HCT116 (cell line): ENCODE measurements at regions not wholly inside any gene's neighbourhood (a gene's known extent, or its start where the extent isn't known, plus 50 kb on each side); places are given as distances from the start of the nearest gene placed in this dataset.

Experiments
- ATAC-seq: fragments of 200-7000 bp; cut with Tn5 transposase; 2 replicates; pipeline ENCODE4 v1.9.1; 2020; ENCODE audit warnings: mild to moderate bottlenecking, moderate library complexity
- BruUV-seq: library from RNA; stranded (reverse); fragments of 400-500 nt; replicated peaks from 2 replicates; lab custom pipeline; 2021; lab: Mats Ljungman, UMichigan
- CTCF ChIA-PET: fragments of 300-600 bp; sonication (Branson Sonifier 250); formaldehyde crosslinking; loops from one replicate; lab custom pipeline; 2021; ENCODE audit warnings: antibody characterized with exemption; lab: Charles Lee
- POLR2A ChIA-PET: fragments of 300-600, 350-600 bp; sonication (Branson Sonifier 250); formaldehyde crosslinking; loops from one replicate; lab custom pipeline; 2021; ENCODE audit warnings: antibody characterized with exemption; lab: Charles Lee
- RAD21 ChIA-PET, 2 experiments: fragments of 300-600 bp; sonication (Branson Sonifier 250); formaldehyde crosslinking; loops; one replicate each; lab custom pipeline; 2023; ENCODE audit warnings: low total read pairs in 2 of 2; ENCODE audit not compliant: uncharacterized antibody in 2 of 2, unreplicated experiment in 2 of 2, low non-redundant PET in 1 of 2; lab: Charles Lee
- DNase-seq: peaks from one replicate; pipeline ENCODE4 v3.0.0-alpha.2; 2010; ENCODE audit warnings: low read depth, low spot score
- H2AFZ ChIP-seq: fragments of 200-600 bp; shearing (Covaris generic), sonication (generic); 2 replicates; pipeline ENCODE4 v1.6.1; 2017; ENCODE audit warnings: low read depth, mixed run types, mixed read lengths, antibody characterized with exemption, low read length; ENCODE audit not compliant: poor library complexity, severe bottlenecking
- H3K27ac ChIP-seq: 2 replicates; pipeline ENCODE4 v1.5.1; 2012; ENCODE audit warnings: low read depth, low read length
- H3K27me3 ChIP-seq: fragments of 200-600 bp; sonication (generic); 2 replicates; pipeline ENCODE4 v1.6.1; 2016; ENCODE audit warnings: mixed run types, low read length, mixed read lengths; ENCODE audit not compliant: insufficient read depth
- H3K36me3 ChIP-seq, 2 experiments: fragments of 200-500 bp in 1 of 2; fragments of 200-600 bp in 1 of 2; sonication (Bioruptor generic) in 1 of 2; sonication (generic) in 1 of 2; 2 replicates each; pipeline versions ENCODE4 v1.5.1 to v1.6.1; 2014 to 2016; ENCODE audit warnings: low read length in 2 of 2, inconsistent platforms in 1 of 2, mixed read lengths in 1 of 2, mixed run types in 1 of 2; ENCODE audit not compliant: insufficient read depth in 2 of 2, control insufficient read depth in 1 of 2
- H3K4me1 ChIP-seq, 2 experiments: fragments of 200-600 bp in 1 of 2; sonication (generic) in 1 of 2; 2 replicates each; pipeline versions ENCODE4 v1.5.1 to v1.6.1; 2012 to 2017; ENCODE audit warnings: low read length in 2 of 2, inconsistent platforms in 1 of 2, mild to moderate bottlenecking in 1 of 2, mixed read lengths in 1 of 2, mixed run types in 1 of 2, moderate library complexity in 1 of 2; ENCODE audit not compliant: insufficient read depth in 2 of 2, control insufficient read depth in 1 of 2
- H3K4me2 ChIP-seq: fragments of 200-600 bp; sonication (generic); 2 replicates; pipeline ENCODE4 v1.6.1; 2017; ENCODE audit warnings: mixed run types, low read length, mixed read lengths
- H3K4me3 ChIP-seq, 2 experiments: fragments of 200-600 bp in 1 of 2; sonication (generic) in 1 of 2; replicated peaks in 1 of 2; 2 replicates each; pipeline ENCODE4 v1.5.1; 2011 to 2016; ENCODE audit warnings: low read length in 2 of 2, control low read depth in 1 of 2, low read depth in 1 of 2, mild to moderate bottlenecking in 1 of 2, mixed read lengths in 1 of 2, mixed run types in 1 of 2
- H3K79me2 ChIP-seq: fragments of 200-600 bp; sonication (generic); 2 replicates; pipeline ENCODE4 v1.6.1; 2017; ENCODE audit warnings: mild to moderate bottlenecking, mixed run types, low read length, moderate library complexity, mixed read lengths; ENCODE audit not compliant: insufficient read depth
- H3K9ac ChIP-seq: fragments of 200-600 bp; sonication (generic); 2 replicates; pipeline ENCODE4 v1.6.1; 2016; ENCODE audit warnings: low read length, mixed read lengths
- H3K9me2 ChIP-seq: fragments of 200-600 bp; sonication (generic), shearing (Covaris generic); 2 replicates; pipeline ENCODE4 v1.6.1; 2017; ENCODE audit warnings: mixed run types, mild to moderate bottlenecking, moderate library complexity; ENCODE audit not compliant: insufficient read depth
- H3K9me3 ChIP-seq, 2 experiments: fragments of 200-500 bp in 1 of 2; fragments of 200-600 bp in 1 of 2; sonication (Bioruptor generic) in 1 of 2; sonication (generic) in 1 of 2; 2 replicates each; pipeline ENCODE4 v1.6.1; 2014 to 2017; ENCODE audit warnings: low read length in 2 of 2, mixed read lengths in 2 of 2, inconsistent platforms in 1 of 2, low read depth in 1 of 2, mild to moderate bottlenecking in 1 of 2, mixed run types in 1 of 2, moderate library complexity in 1 of 2; ENCODE audit not compliant: control insufficient read depth in 1 of 2, insufficient read depth in 1 of 2
- H4K20me1 ChIP-seq: fragments of 200-600 bp; sonication (generic), shearing (Covaris generic); 2 replicates; pipeline ENCODE4 v1.6.1; 2017; ENCODE audit warnings: mixed run types, mild to moderate bottlenecking, moderate library complexity; ENCODE audit not compliant: insufficient read depth
- ATF3 ChIP-seq: IDR thresholded peaks from 2 replicates; pipeline ENCODE4 v1.6.1; 2012
- CTCF ChIP-seq, 3 experiments: fragments of 200-600 bp in 1 of 3; sonication (generic) in 1 of 3; IDR thresholded peaks in 2 of 3; conservative IDR thresholded peaks in 1 of 3; 2 replicates each; pipeline ENCODE4 v1.5.1; 2012 to 2017; ENCODE audit warnings: low read depth in 2 of 3, low read length in 2 of 3, antibody characterized with exemption in 1 of 3, borderline replicate concordance in 1 of 3, control low read depth in 1 of 3, mild to moderate bottlenecking in 1 of 3, mixed read lengths in 1 of 3, mixed run types in 1 of 3, moderate library complexity in 1 of 3; ENCODE audit not compliant: insufficient read depth in 1 of 3
- EGR1 ChIP-seq: IDR thresholded peaks from 2 replicates; pipeline ENCODE4 v1.6.1; 2012; ENCODE audit warnings: low read depth
- EZH2phosphoT487 ChIP-seq: fragments of 200-600 bp; IDR thresholded peaks from 2 replicates; pipeline ENCODE4 v1.6.1; 2018; ENCODE audit warnings: antibody characterized with exemption, borderline replicate concordance
- FOSL1 ChIP-seq: IDR thresholded peaks from 2 replicates; pipeline ENCODE4 v1.6.1; 2012; ENCODE audit warnings: low read depth
- JUND ChIP-seq: IDR thresholded peaks from 2 replicates; pipeline ENCODE4 v1.6.1; 2012
- RAD21 ChIP-seq: IDR thresholded peaks from 2 replicates; pipeline ENCODE4 v1.6.1; 2012; ENCODE audit warnings: low read depth, mild to moderate bottlenecking
- REST ChIP-seq: IDR thresholded peaks from 2 replicates; pipeline ENCODE4 v1.6.1; 2012; ENCODE audit warnings: low read depth
- SIN3A ChIP-seq: IDR thresholded peaks from 2 replicates; pipeline ENCODE4 v1.6.1; 2012; ENCODE audit warnings: low read depth
- TCF7L2 ChIP-seq: IDR thresholded peaks from 2 replicates; pipeline ENCODE4 v1.7.0; 2011; ENCODE audit warnings: borderline replicate concordance, inconsistent platforms; ENCODE audit not compliant: insufficient read depth, insufficient read length; ENCODE audit errors: extremely low read depth
- intact Hi-C: fragments of 100-400 bp; cut with micrococcal nuclease; formaldehyde crosslinking; loops from 2 replicates; pipeline ENCODE4 v1.10.0; 2022

- TF ChIP-seq CTCF (IDR thresholded peaks at IDR 0.05 in 2 of 3, conservative IDR thresholded peaks at IDR 0.05 in 1 of 3; ENCODE audit: borderline replicate concordance in 1 of 3, insufficient read depth in 1 of 3, low read depth in 2 of 3, low read length in 2 of 3): no peak
- no peak overlapping the region for H3K4me2 ChIP-seq
- ATAC-seq (no peak), DNase-seq (no peak)
- no peaks in the 10 kb centered on the region for H3K27me3 ChIP-seq
- H3K9me3 ChIP-seq: no peaks in the 10 kb centered on the region
- no peaks in the 10 kb centered on the region for H3K36me3 ChIP-seq
- H3K9me2 ChIP-seq: no peaks in the 10 kb centered on the region
- H3K4me3 ChIP-seq: no peak overlapping the region
- CTCF ChIA-PET: no interaction called here
- H3K79me2 ChIP-seq: no peaks in the 10 kb centered on the region
- no peaks in the 10 kb centered on the region for H4K20me1 ChIP-seq
- RAD21 ChIA-PET: no interaction called here
- BruUV-seq: no TSS peak
- POLR2A ChIA-PET: no interaction called here
- intact Hi-C loops: no loop called here
- H3K9ac ChIP-seq: no peak overlapping the region
- H3K4me1 ChIP-seq: peaks cover 7 to 9% of the 10 kb centered on the region in 2 experiments
- no peak overlapping the region for H3K27ac ChIP-seq
- H2AFZ ChIP-seq: no peak overlapping the region
These were observed 135.3 kb upstream of the IL12B start for GRCh38 chr5:159465604-159466003.

- Histone ChIP-seq H3K79me2 (no peaks in the 10 kb centered on the region), H2AFZ (no peak overlapping the region), H3K36me3 (no peaks in the 10 kb centered on the region), H3K27me3 (no peaks in the 10 kb centered on the region), H3K27ac (no peak overlapping the region), H3K4me1 (peaks cover 7 to 9% of the 10 kb centered on the region in 2 experiments), H3K9me3 (no peaks in the 10 kb centered on the region), H3K9me2 (no peaks in the 10 kb centered on the region), H3K9ac (no peak overlapping the region), H4K20me1 (no peaks in the 10 kb centered on the region), H3K4me3 (no peak overlapping the region), H3K4me2 (no peak overlapping the region)
- no peak for TF ChIP-seq REST
- no peak for TF ChIP-seq SIN3A
- no peak for TF ChIP-seq ATF3
- TF ChIP-seq RAD21: no peak
- TF ChIP-seq FOSL1: no peak
- TF ChIP-seq TCF7L2: no peak
- no peak for TF ChIP-seq EGR1
- TF ChIP-seq EZH2phosphoT487: no peak
- TF ChIP-seq JUND: no peak
- intact Hi-C loops: no loop called here
- no TSS peak for BruUV-seq
- ChIA-PET POLR2A (no interaction called here), CTCF (no interaction called here), RAD21 (no interaction called here)
- ATAC-seq (no peak), DNase-seq (no peak)
These were observed 137.4 kb upstream of the IL12B start for GRCh38 chr5:159467666-159468065.
